COLO829 (cell line): ENCODE measurements at regions not wholly inside any gene's neighbourhood (a gene's known extent, or its start where the extent isn't known, plus 50 kb on each side); places are given as distances from the start of the nearest gene placed in this dataset.
"Not testable (repeated sequence)": the region's sequence is repeated elsewhere in the genome, so short reads cannot be mapped to it uniquely, and the experiment has no call there.

Experiments used
- DNase-seq: peaks from one replicate; pipeline ENCODE4 v3.0.0; 2012; ENCODE audit warnings: low spot score

- DNase-seq, result no peak
Observed at GRCh38 chr22:27099946-27100722, 442.7 kb downstream of the MIAT start.

- DNase-seq, result no peak
Observed at GRCh38 chr22:27100789-27101188, 443.4 kb downstream of the MIAT start.

GRCh38 chr22:27101288-27101687 lies 443.9 kb downstream of the MIAT start:
- no peak for DNase-seq

GRCh38 chr22:27104449-27104848 lies 447.1 kb downstream of the MIAT start:
- DNase-seq, result no peak

GRCh38 chr22:27105142-27106025 lies 448.0 kb downstream of the MIAT start:
- DNase-seq, result no peak

- DNase-seq, result no peak
Observed at GRCh38 chr22:27106985-27107384, 449.6 kb downstream of the MIAT start.

GRCh38 chr22:27107386-27107785 lies 450.0 kb downstream of the MIAT start:
- DNase-seq, result no peak

- DNase-seq, result peak; percentile 57
Observed at GRCh38 chr22:27107824-27108223, 450.4 kb downstream of the MIAT start.

GRCh38 chr22:27108425-27109114 lies 451.2 kb downstream of the MIAT start:
- no peak for DNase-seq

- DNase-seq, result not testable (repeated sequence)
Observed at GRCh38 chr22:27109406-27109805, 452.0 kb downstream of the MIAT start.

GRCh38 chr22:27110665-27111451 lies 453.5 kb downstream of the MIAT start:
- DNase-seq, result no peak

- DNase-seq, result no peak
Observed at GRCh38 chr22:27111796-27112672, 454.6 kb downstream of the MIAT start.

GRCh38 chr22:27113211-27113635 lies 455.8 kb downstream of the MIAT start:
- DNase-seq, result peak; percentile 98

GRCh38 chr22:27113641-27114040 lies 456.3 kb downstream of the MIAT start:
- no peak for DNase-seq

GRCh38 chr22:27114186-27114585 lies 456.8 kb downstream of the MIAT start:
- DNase-seq, result no peak

- DNase-seq, result no peak
Observed at GRCh38 chr22:27115410-27115809, 458.0 kb downstream of the MIAT start.

- DNase-seq, result no peak
Observed at GRCh38 chr22:27115816-27116256, 458.4 kb downstream of the MIAT start.

- no peak for DNase-seq
Observed at GRCh38 chr22:27116312-27117086, 459.1 kb downstream of the MIAT start.

- DNase-seq, result no peak
Observed at GRCh38 chr22:27120036-27120435, 462.6 kb downstream of the MIAT start.

GRCh38 chr22:27122574-27122973 lies 465.2 kb downstream of the MIAT start:
- no peak for DNase-seq
